NCI-H2196 treated with DMSO at 0.1 percent for 48 hours (cell line): ENCODE measurements at regions not wholly inside any gene's neighbourhood (a gene's known extent, or its start where the extent isn't known, plus 50 kb on each side); places are given as distances from the start of the nearest gene placed in this dataset.
"Not testable (repeated sequence)": the region's sequence is repeated elsewhere in the genome, so short reads cannot be mapped to it uniquely, and the experiment has no call there.

Source experiments
- DNase-seq: peaks from one replicate; lab custom pipeline; 2025; ENCODE audit not compliant: unreplicated experiment; lab: John Stamatoyannopoulos, UW

- DNase-seq = no peak
Measured at GRCh38 chr4:77504407-77504806, 101.2 kb upstream of the CXCL13 start.

- no peak for DNase-seq
Measured at GRCh38 chr4:77505275-77505957, 100.2 kb upstream of the CXCL13 start.

GRCh38 chr4:77505958-77506319 is 99.7 kb upstream of the CXCL13 start:
- DNase-seq = no peak

- DNase-seq = no peak
Measured at GRCh38 chr4:77510367-77510766, 95.3 kb upstream of the CXCL13 start.

GRCh38 chr4:77525538-77525937 is 80.1 kb upstream of the CXCL13 start:
- no peak for DNase-seq

GRCh38 chr4:77527900-77528299 is 77.7 kb upstream of the CXCL13 start:
- DNase-seq = not testable (repeated sequence)

GRCh38 chr4:77538144-77538543 is 67.5 kb upstream of the CXCL13 start:
- no peak for DNase-seq

- no peak for DNase-seq
Measured at GRCh38 chr4:77538574-77539157, 67.0 kb upstream of the CXCL13 start.
